GM12878 (cell line): ENCODE measurements at regions not wholly inside any gene's neighbourhood (a gene's known extent, or its start where the extent isn't known, plus 50 kb on each side); places are given as distances from the start of the nearest gene placed in this dataset.

ENCODE experiments used
- ATAC-seq: fragments of 200-7000 bp; cut with Tn5 transposase; 3 replicates; pipeline ENCODE4 v1.9.1; 2020; ENCODE audit warnings: mild to moderate bottlenecking, moderate library complexity
- BruUV-seq: library from RNA; stranded (reverse); fragments of 400-500 nt; replicated peaks from 2 replicates; lab custom pipeline; 2021; lab: Mats Ljungman, UMichigan
- CTCF ChIA-PET: fragments of 300-600 bp; sonication (Branson Sonifier 250); formaldehyde crosslinking; extraction: SDS; loops from one replicate; lab custom pipeline; 2021; ENCODE audit warnings: inconsistent platforms; lab: Yijun Ruan, JAX
- POLR2A ChIA-PET: fragments of 350-600 bp; formaldehyde crosslinking; extraction: SDS; loops from one replicate; lab custom pipeline; 2021; ENCODE audit warnings: inconsistent platforms; lab: Charles Lee
- RAD21 ChIA-PET: fragments of 300-600 bp; sonication (Branson Sonifier 250); formaldehyde crosslinking; loops from one replicate; lab custom pipeline; 2023; ENCODE audit warnings: antibody characterized with exemption; ENCODE audit not compliant: unreplicated experiment; lab: Charles Lee
- SMC1A ChIA-PET: fragments of 300-600 bp; sonication (Branson Sonifier 250); formaldehyde crosslinking; loops from one replicate; lab custom pipeline; 2023; ENCODE audit not compliant: unreplicated experiment, uncharacterized antibody; lab: Charles Lee
- DNase-seq: peaks from one replicate; pipeline ENCODE4 v3.0.0-alpha.2; 2011; ENCODE audit warnings: low read depth, low spot score
- FAIRE-seq: peaks from 3 replicates; lab custom pipeline; 2011; peaks lifted over from hg19 to GRCh38; lab: Jason Lieb, UNC
- H2AFZ ChIP-seq: 2 replicates; pipeline ENCODE4 v1.6.0; 2011; ENCODE audit warnings: low read depth, low read length, control low read depth; ENCODE audit not compliant: control insufficient read depth
- H3K27ac ChIP-seq: 2 replicates; pipeline ENCODE4 v1.5.1; 2011; ENCODE audit warnings: control low read depth; ENCODE audit not compliant: control insufficient read depth, insufficient read depth
- H3K27me3 ChIP-seq, 2 experiments: replicated peaks in 1 of 2; 2 replicates each; pipeline versions ENCODE4 v1.6.0 to v1.6.1; 2011; ENCODE audit warnings: low read length in 1 of 2; ENCODE audit not compliant: control insufficient read depth in 2 of 2, insufficient read depth in 2 of 2
- H3K36me3 ChIP-seq, 2 experiments: 2 replicates each; pipeline ENCODE4 v1.5.1; 2011; ENCODE audit warnings: low read length in 1 of 2; ENCODE audit not compliant: control insufficient read depth in 2 of 2, insufficient read depth in 2 of 2
- H3K4me1 ChIP-seq: 2 replicates; pipeline ENCODE4 v1.6.1; 2011; ENCODE audit warnings: mild to moderate bottlenecking, low read length, moderate library complexity, mixed read lengths; ENCODE audit not compliant: control insufficient read depth, insufficient read depth
- H3K4me2 ChIP-seq: 2 replicates; pipeline ENCODE4 v1.6.0; 2011; ENCODE audit warnings: control low read depth; ENCODE audit not compliant: control insufficient read depth, insufficient read depth
- H3K4me3 ChIP-seq: fragments of 200-600 bp; sonication (generic); 2 replicates; pipeline ENCODE4 v1.5.1; 2016
- H3K79me2 ChIP-seq: 2 replicates; pipeline ENCODE4 v1.6.0; 2011; ENCODE audit warnings: low read length; ENCODE audit not compliant: control insufficient read depth, insufficient read depth
- H3K9ac ChIP-seq: 2 replicates; pipeline ENCODE4 v1.8.0; 2011; ENCODE audit warnings: low read length, control low read depth, mixed read lengths; ENCODE audit not compliant: control insufficient read depth, insufficient read depth
- H3K9me3 ChIP-seq: replicated peaks from 3 replicates; pipeline ENCODE4 v1.5.1; 2011; ENCODE audit warnings: mild to moderate bottlenecking, low read length; ENCODE audit not compliant: control insufficient read depth, insufficient read depth
- H4K20me1 ChIP-seq: 2 replicates; pipeline ENCODE4 v1.6.0; 2011; ENCODE audit not compliant: control insufficient read depth, insufficient read depth
- ASH2L ChIP-seq: fragments of 300-600, 200-600 bp; sonication (generic); IDR thresholded peaks from 2 replicates; pipeline ENCODE4 v1.6.1; 2017; ENCODE audit warnings: low read depth, mild to moderate bottlenecking, borderline replicate concordance
- CBFB ChIP-seq: IDR thresholded peaks from 2 replicates; pipeline ENCODE4 v1.6.1; 2016; ENCODE audit warnings: antibody characterized with exemption, low read depth
- E4F1 ChIP-seq: fragments of 450-650 bp; IDR thresholded peaks from 2 replicates; pipeline ENCODE4 v1.6.1; 2018; ENCODE audit warnings: borderline replicate concordance, mild to moderate bottlenecking; ENCODE audit not compliant: partially characterized antibody
- EED ChIP-seq: sonication (generic); IDR thresholded peaks from 2 replicates; pipeline ENCODE4 v1.6.1; 2016; ENCODE audit warnings: antibody characterized with exemption, low read depth
- IKZF2 ChIP-seq, 2 experiments: fragments of 450-650 bp; IDR thresholded peaks; 2 replicates each; pipeline ENCODE4 v1.6.1; 2017; ENCODE audit warnings: mild to moderate bottlenecking in 2 of 2, moderate library complexity in 2 of 2
- MXI1 ChIP-seq: fragments of 150-350 bp; IDR thresholded peaks from 2 replicates; pipeline ENCODE4 v1.6.1; 2011; ENCODE audit warnings: low read depth, mild to moderate bottlenecking, inconsistent platforms, low read length, improper control_type of control experiment
- NR2C2 ChIP-seq: IDR thresholded peaks from 2 replicates; pipeline ENCODE4 v1.6.1; 2011; ENCODE audit warnings: borderline replicate concordance, low read depth; ENCODE audit not compliant: control insufficient read depth, insufficient read length
- PBX3 ChIP-seq: IDR thresholded peaks from 2 replicates; pipeline ENCODE4 v1.6.1; 2011; ENCODE audit warnings: mild to moderate bottlenecking, low read depth, low read length, moderate library complexity; ENCODE audit not compliant: insufficient replicate concordance
- POLR2AphosphoS2 ChIP-seq: IDR thresholded peaks from 2 replicates; pipeline ENCODE4 v1.6.1; 2011; ENCODE audit warnings: low read depth, mild to moderate bottlenecking, low read length, improper control_type of control experiment, moderate library complexity
- TAF1 ChIP-seq: IDR thresholded peaks from 2 replicates; pipeline ENCODE4 v1.6.1; 2011; ENCODE audit warnings: mild to moderate bottlenecking, low read depth, low read length, borderline replicate concordance
- WGBS: methylation state at CpG from one replicate; pipeline ENCODE4 v1.1.6; 2016; ENCODE audit warnings: low lambda C conversion rate; ENCODE audit not compliant: insufficient replicate concordance, insufficient coverage; ENCODE audit errors: missing lambda C conversion rate; 5-methylcytosine and 5-hydroxymethylcytosine counted together
- in situ Hi-C: fragments of 300-500 bp; cut with MboI; formaldehyde crosslinking; loops from 9 replicates; pipeline ENCODE4 v1.14.3; 2018; ENCODE audit warnings: mixed read lengths
- intact Hi-C: fragments of 100-400 bp; cut with micrococcal nuclease; formaldehyde crosslinking; loops from one replicate; pipeline ENCODE4 v1.14.2; 2022; ENCODE audit not compliant: unreplicated experiment

- no peak for TF ChIP-seq ASH2L
- TF ChIP-seq POLR2AphosphoS2, result no peak
Observed at GRCh38 chr6:168988801-168989200, 264.8 kb downstream of the THBS2 start (continued).

- H3K4me2 ChIP-seq, result no peak overlapping the region
- no peaks in the 10 kb centered on the region for H3K79me2 ChIP-seq
- ChIA-PET RAD21 (no interaction called here), CTCF (no interaction called here), POLR2A (no interaction called here), SMC1A (no interaction called here)
- no peaks in the 10 kb centered on the region for H3K27me3 ChIP-seq
- TF ChIP-seq EED, result no peak
- no peak for TF ChIP-seq CBFB
- no peak overlapping the region for H3K4me3 ChIP-seq
- ATAC-seq (no peak), DNase-seq (no peak), FAIRE-seq (no peak)
- BruUV-seq, result no TSS peak
- no peaks in the 10 kb centered on the region for H3K4me1 ChIP-seq
- intact Hi-C loops, result no loop called here
- H3K36me3 ChIP-seq, result no peaks in the 10 kb centered on the region
- H2AFZ ChIP-seq, result no peak overlapping the region
- H3K27ac ChIP-seq, result no peak overlapping the region
- no peaks in the 10 kb centered on the region for H3K9me3 ChIP-seq
- no peak overlapping the region for H3K9ac ChIP-seq
- WGBS, result 74% methylated on average over 6 of the region's 6 CpGs
- in situ Hi-C loops, result no loop called here
- no peaks in the 10 kb centered on the region for H4K20me1 ChIP-seq
Observed at GRCh38 chr6:168988280-168988679, 265.4 kb downstream of the THBS2 start.

GRCh38 chr6:168985705-168986104 is 267.9 kb downstream of the THBS2 start:
- ChIA-PET SMC1A (no interaction called here), POLR2A (no interaction called here), RAD21 (no interaction called here), CTCF (no interaction called here)
- Histone ChIP-seq H2AFZ (no peak overlapping the region), H3K27ac (no peak overlapping the region), H3K4me3 (no peak overlapping the region), H3K27me3 (no peaks in the 10 kb centered on the region), H3K4me1 (no peaks in the 10 kb centered on the region), H4K20me1 (no peaks in the 10 kb centered on the region), H3K4me2 (no peak overlapping the region), H3K9ac (no peak overlapping the region), H3K36me3 (no peaks in the 10 kb centered on the region), H3K9me3 (no peaks in the 10 kb centered on the region), H3K79me2 (no peaks in the 10 kb centered on the region)
- no peak for TF ChIP-seq IKZF2 (IDR thresholded peaks at IDR 0.05)
- TF ChIP-seq TAF1, result no peak
- no peak for TF ChIP-seq NR2C2
- no peak for TF ChIP-seq MXI1
- no peak for TF ChIP-seq E4F1
- no peak for TF ChIP-seq PBX3
- in situ Hi-C loops, result no loop called here
- DNase-seq, result no peak
- BruUV-seq, result no TSS peak
- ATAC-seq, result no peak
- no peak for FAIRE-seq
- intact Hi-C loops, result no loop called here
- WGBS, result 11% methylated on average over 4 of the region's 4 CpGs
